B cell (primary cell): ENCODE measurements at regions not wholly inside any gene's neighbourhood (a gene's known extent, or its start where the extent isn't known, plus 50 kb on each side); places are given as distances from the start of the nearest gene placed in this dataset.

Experiments used
- ATAC-seq: fragments of 200-7000 bp; cut with Tn5 transposase; one replicate; pipeline ENCODE4 v1.10.0; 2021; ENCODE audit warnings: low read depth, mild to moderate bottlenecking, moderate number of reproducible peaks, moderate library complexity
- CTCF ChIA-PET: fragments of 350-600 bp; sonication (Branson Sonifier 250); formaldehyde crosslinking; loops from one replicate; lab custom pipeline; 2021; ENCODE audit warnings: antibody characterized with exemption, inconsistent platforms; lab: Charles Lee
- POLR2A ChIA-PET: fragments of 350-600 bp; sonication (Branson Sonifier 250); formaldehyde crosslinking; loops from one replicate; lab custom pipeline; 2021; ENCODE audit warnings: antibody characterized with exemption; lab: Charles Lee
- DNase-seq: peaks from one replicate; pipeline ENCODE4 v3.0.0; 2013
- H2AFZ ChIP-seq: 2 replicates; pipeline ENCODE4 v1.6.1; 2012; ENCODE audit warnings: mild to moderate bottlenecking, low read depth, low read length; ENCODE audit not compliant: insufficient read depth, poor library complexity, severe bottlenecking
- H3K27ac ChIP-seq, 2 donors: 1 replicate in 1 of 2; 2 replicates in 1 of 2; pipeline ENCODE4 v1.5.1; 2012 to 2013; ENCODE audit warnings: low read length in 2 of 2, mild to moderate bottlenecking in 2 of 2, moderate library complexity in 1 of 2
- H3K27me3 ChIP-seq, 4 experiments: fragments of 200-600 bp in 1 of 4; sonication (generic) in 1 of 4; replicated peaks in 1 of 4; 1 replicate in 2 of 4; 2 replicates in 2 of 4; pipeline versions ENCODE4 v1.6.1 to v1.7.0; 2013 to 2016; ENCODE audit warnings: low read length in 3 of 4, mild to moderate bottlenecking in 2 of 4, mixed read lengths in 1 of 4, moderate library complexity in 1 of 4; ENCODE audit not compliant: insufficient read depth in 4 of 4, control insufficient read depth in 3 of 4; ENCODE audit errors: control extremely low read depth in 1 of 4
- H3K36me3 ChIP-seq, 2 experiments: replicated peaks in 1 of 2; 1 replicate in 1 of 2; 2 replicates in 1 of 2; pipeline versions ENCODE4 v1.6.1 to v1.7.1; 2013; ENCODE audit warnings: low read length in 1 of 2; ENCODE audit not compliant: insufficient read depth in 2 of 2, control insufficient read depth in 1 of 2; ENCODE audit errors: control extremely low read depth in 1 of 2, extremely low read depth in 1 of 2
- H3K4me1 ChIP-seq, 2 donors: fragments of 200-600 bp in 1 of 2; sonication (generic) in 1 of 2; 1 replicate in 1 of 2; 2 replicates in 1 of 2; pipeline versions ENCODE4 v1.5.1 to v1.6.1; 2013 to 2017; ENCODE audit warnings: low read length in 2 of 2; ENCODE audit not compliant: control insufficient read depth in 2 of 2, insufficient read depth in 2 of 2
- H3K4me2 ChIP-seq: replicated peaks from 2 replicates; pipeline ENCODE3; 2012; ENCODE audit warnings: mild to moderate bottlenecking, low read depth, low read length; ENCODE audit not compliant: poor library complexity, severe bottlenecking
- H3K4me3 ChIP-seq, 5 experiments: fragments of 200-600 bp in 1 of 5; sonication (generic) in 1 of 5; 1 replicate in 3 of 5; 2 replicates in 2 of 5; pipeline versions ENCODE4 v1.5.1 to v1.7.0; 2011 to 2016; ENCODE audit warnings: low read length in 4 of 5, mild to moderate bottlenecking in 4 of 5, low read depth in 2 of 5, control low read depth in 1 of 5, moderate library complexity in 1 of 5; ENCODE audit not compliant: insufficient read depth in 1 of 5; ENCODE audit errors: control extremely low read depth in 1 of 5, extremely low read depth in 1 of 5
- H3K79me2 ChIP-seq: fragments of 200-600 bp; sonication (generic); one replicate; pipeline ENCODE4 v1.6.0; 2016; ENCODE audit warnings: low read length; ENCODE audit not compliant: control insufficient read depth, insufficient read depth
- H3K9ac ChIP-seq: fragments of 200-600 bp; sonication (generic); 2 replicates; pipeline ENCODE4 v1.6.1; 2017; ENCODE audit warnings: mild to moderate bottlenecking, low read length, moderate library complexity
- H3K9me3 ChIP-seq, 3 donors: one replicate each; pipeline versions ENCODE4 v1.6.1 to v1.7.1; 2013; ENCODE audit warnings: low read length in 2 of 3; ENCODE audit not compliant: control insufficient read depth in 2 of 3, insufficient read depth in 1 of 3; ENCODE audit errors: control extremely low read depth in 1 of 3
- H4K20me1 ChIP-seq: 2 replicates; pipeline ENCODE4 v1.6.0; 2012; ENCODE audit warnings: mild to moderate bottlenecking, low read length; ENCODE audit not compliant: insufficient read depth, control insufficient read depth, poor library complexity, severe bottlenecking
- H3K27ac Mint-ChIP-seq: one replicate; pipeline ENCODE4 v1.8.0; 2021; ENCODE audit warnings: mixed read lengths
- H3K27me3 Mint-ChIP-seq: one replicate; pipeline ENCODE4 v1.8.0; 2021; ENCODE audit warnings: mixed read lengths
- H3K4me1 Mint-ChIP-seq: one replicate; pipeline ENCODE4 v1.8.0; 2021; ENCODE audit warnings: mixed read lengths
- H3K4me3 Mint-ChIP-seq: one replicate; pipeline ENCODE4 v1.8.0; 2021; ENCODE audit warnings: mixed read lengths
- H3K9me3 Mint-ChIP-seq: one replicate; pipeline ENCODE4 v1.8.0; 2022; ENCODE audit warnings: mixed read lengths; ENCODE audit not compliant: insufficient read depth
- EZH2 ChIP-seq: IDR thresholded peaks from 2 replicates; pipeline ENCODE4 v1.6.1; 2012; ENCODE audit warnings: borderline replicate concordance, low read depth, mild to moderate bottlenecking, moderate library complexity, low read length; ENCODE audit not compliant: insufficient read depth, poor library complexity, severe bottlenecking
- WGBS: methylation state at CpG from one replicate; pipeline ENCODE4 v1.1.5; 2013; ENCODE audit warnings: missing lambda C conversion rate; ENCODE audit not compliant: insufficient coverage; 5-methylcytosine and 5-hydroxymethylcytosine counted together
- intact Hi-C: fragments of 100-400 bp; cut with micrococcal nuclease; formaldehyde crosslinking; loops from one replicate; pipeline ENCODE4 v1.10.0; 2022
- TF ChIP-seq, protein P1 (sequence below): fragments of 200-600 bp; IDR thresholded peaks from one replicate; pipeline ENCODE4 v1.8.0; 2022; ENCODE audit warnings: antibody characterized with exemption, mild to moderate bottlenecking

DNA sequence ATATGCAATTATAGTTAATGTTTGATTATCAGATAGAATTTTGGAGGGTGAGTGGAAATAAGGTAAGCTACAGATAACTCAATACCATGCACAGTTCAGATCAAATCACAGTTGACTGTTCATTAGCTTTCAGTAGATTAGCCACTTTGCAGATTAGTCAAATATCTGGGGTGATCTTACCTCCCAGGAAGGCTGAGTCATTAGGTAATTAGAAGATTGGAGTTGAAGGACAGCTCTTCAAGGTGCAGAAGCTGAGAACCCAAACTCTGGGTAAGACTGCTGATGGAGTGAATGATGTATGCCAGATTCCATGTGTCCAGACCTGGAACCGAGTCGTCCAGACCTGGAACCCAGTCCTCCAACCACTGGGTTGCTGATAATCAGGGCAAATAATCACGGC lies 262.8 kb upstream of the UBE2E3 start:
- no peak overlapping the region for H3K27ac ChIP-seq
- intact Hi-C loops: no loop called here
- no peaks in the 10 kb centered on the region for H4K20me1 ChIP-seq
- Mint-ChIP-seq H3K4me1 (no peaks in the 10 kb centered on the region), H3K4me3 (no peak overlapping the region), H3K27ac (no peak overlapping the region), H3K27me3 (no peaks in the 10 kb centered on the region), H3K9me3 (no peaks in the 10 kb centered on the region)
- H3K36me3 ChIP-seq: no peaks in the 10 kb centered on the region
- no peaks in the 10 kb centered on the region for H3K27me3 ChIP-seq
- H3K9ac ChIP-seq: no peak overlapping the region
- 94% methylated on average over 3 of the region's 3 CpGs for WGBS
- POLR2A ChIA-PET: no interaction called here
- H3K9me3 ChIP-seq: peaks cover 0 to 2% (median 2%) of the 10 kb centered on the region in 3 donors
- H3K79me2 ChIP-seq: no peaks in the 10 kb centered on the region
- no peak for ATAC-seq
- H3K4me2 ChIP-seq: no peak overlapping the region
- TF ChIP-seq EZH2: no peak
- TF ChIP-seq, protein P1, sequence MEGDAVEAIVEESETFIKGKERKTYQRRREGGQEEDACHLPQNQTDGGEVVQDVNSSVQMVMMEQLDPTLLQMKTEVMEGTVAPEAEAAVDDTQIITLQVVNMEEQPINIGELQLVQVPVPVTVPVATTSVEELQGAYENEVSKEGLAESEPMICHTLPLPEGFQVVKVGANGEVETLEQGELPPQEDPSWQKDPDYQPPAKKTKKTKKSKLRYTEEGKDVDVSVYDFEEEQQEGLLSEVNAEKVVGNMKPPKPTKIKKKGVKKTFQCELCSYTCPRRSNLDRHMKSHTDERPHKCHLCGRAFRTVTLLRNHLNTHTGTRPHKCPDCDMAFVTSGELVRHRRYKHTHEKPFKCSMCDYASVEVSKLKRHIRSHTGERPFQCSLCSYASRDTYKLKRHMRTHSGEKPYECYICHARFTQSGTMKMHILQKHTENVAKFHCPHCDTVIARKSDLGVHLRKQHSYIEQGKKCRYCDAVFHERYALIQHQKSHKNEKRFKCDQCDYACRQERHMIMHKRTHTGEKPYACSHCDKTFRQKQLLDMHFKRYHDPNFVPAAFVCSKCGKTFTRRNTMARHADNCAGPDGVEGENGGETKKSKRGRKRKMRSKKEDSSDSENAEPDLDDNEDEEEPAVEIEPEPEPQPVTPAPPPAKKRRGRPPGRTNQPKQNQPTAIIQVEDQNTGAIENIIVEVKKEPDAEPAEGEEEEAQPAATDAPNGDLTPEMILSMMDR: no peak
- no peak overlapping the region for H2AFZ ChIP-seq
- H3K4me1 ChIP-seq: no peaks in the 10 kb centered on the region
- no peak overlapping the region for H3K4me3 ChIP-seq
- CTCF ChIA-PET: no interaction called here
- no peak for DNase-seq

DNA sequence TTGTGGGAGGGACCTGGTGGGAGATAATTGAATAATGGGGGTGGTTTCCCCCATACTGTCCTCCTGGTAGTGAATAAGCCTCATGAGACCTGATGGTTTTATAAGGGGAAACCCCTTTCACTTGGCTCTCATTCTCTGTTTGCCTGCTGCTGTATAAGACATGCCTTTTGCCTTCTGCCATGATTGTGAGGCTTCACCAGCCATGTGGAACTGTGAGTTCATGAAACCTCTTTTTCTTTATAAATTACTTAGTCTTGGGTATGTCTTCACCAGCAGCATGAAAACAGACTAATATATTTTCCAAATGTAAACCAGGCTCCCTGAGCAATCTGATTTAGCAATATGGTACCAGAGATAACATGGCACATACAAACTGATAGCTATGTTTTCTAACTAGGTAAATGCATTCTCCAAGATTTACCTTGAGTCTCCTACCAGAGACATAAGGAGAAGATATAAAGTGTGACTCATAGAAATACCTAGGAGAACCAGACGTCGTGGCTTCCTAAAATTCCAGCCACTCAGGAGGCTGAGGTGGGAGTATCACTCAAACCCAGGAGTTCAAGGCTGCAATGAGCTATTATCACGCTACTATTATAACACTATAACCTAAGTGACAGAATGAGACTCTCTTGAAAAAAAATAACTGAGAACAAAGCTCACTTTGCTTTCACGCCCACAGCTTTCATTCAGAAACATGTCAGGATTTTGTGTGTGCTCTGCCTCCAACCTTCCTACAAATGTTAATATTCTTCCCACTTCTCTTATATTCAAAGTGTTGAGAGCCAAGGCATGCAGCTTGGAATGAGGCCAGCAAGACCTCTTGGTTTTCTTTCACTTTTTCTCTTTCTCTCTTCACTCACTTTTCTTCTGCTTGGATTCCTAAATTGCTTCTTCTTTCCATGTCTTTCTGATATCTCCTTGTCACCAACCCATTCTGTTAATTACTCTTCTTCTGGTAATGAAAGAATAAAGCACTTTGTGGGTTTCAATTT lies 263.9 kb upstream of the UBE2E3 start:
- Histone ChIP-seq H3K4me3 (no peak overlapping the region), H3K4me2 (no peak overlapping the region), H3K36me3 (no peaks in the 10 kb centered on the region), H3K27me3 (no peaks in the 10 kb centered on the region), H2AFZ (no peak overlapping the region), H3K79me2 (no peaks in the 10 kb centered on the region), H3K9ac (no peak overlapping the region), H3K4me1 (no peaks in the 10 kb centered on the region), H3K9me3 (peaks cover 0 to 2% (median 2%) of the 10 kb centered on the region in 3 donors), H3K27ac (no peak overlapping the region), H4K20me1 (no peaks in the 10 kb centered on the region)
- intact Hi-C loops: no loop called here
- TF ChIP-seq EZH2: no peak
- TF ChIP-seq, protein P1: no peak
- Mint-ChIP-seq H3K4me1 (no peaks in the 10 kb centered on the region), H3K27ac (no peak overlapping the region), H3K9me3 (no peaks in the 10 kb centered on the region), H3K4me3 (no peak overlapping the region), H3K27me3 (no peaks in the 10 kb centered on the region)
- DNase-seq (no peak), ATAC-seq (no peak)
- 95% methylated on average over 2 of the region's 4 CpGs for WGBS
- ChIA-PET POLR2A (no interaction called here), CTCF (no interaction called here)
